Loucy (cell line): ENCODE measurements at regions not wholly inside any gene's neighbourhood (a gene's known extent, or its start where the extent isn't known, plus 50 kb on each side); places are given as distances from the start of the nearest gene placed in this dataset.

Source experiments
- H2AFZ ChIP-seq: fragments of 200-600 bp; sonication (generic); 2 replicates; pipeline ENCODE4 v1.6.0; 2016; ENCODE audit warnings: antibody characterized with exemption, mild to moderate bottlenecking, low read length, moderate library complexity
- H3F3A ChIP-seq: fragments of 200-600 bp; 2 replicates; pipeline ENCODE4 v1.6.0; 2016; ENCODE audit warnings: antibody characterized with exemption, low read depth, mild to moderate bottlenecking
- H3K27me3 ChIP-seq: fragments of 200-600 bp; sonication (generic); 2 replicates; pipeline ENCODE4 v1.6.1; 2014; ENCODE audit warnings: low read length, mild to moderate bottlenecking; ENCODE audit not compliant: insufficient read depth, poor library complexity, severe bottlenecking
- H3K36me3 ChIP-seq: fragments of 200-600 bp; sonication (generic); 2 replicates; pipeline ENCODE4 v1.6.1; 2016; ENCODE audit warnings: low read length; ENCODE audit not compliant: insufficient read depth
- H3K4me1 ChIP-seq: fragments of 200-600 bp; sonication (generic); 2 replicates; pipeline ENCODE4 v1.5.1; 2014; ENCODE audit warnings: low read length, mild to moderate bottlenecking; ENCODE audit not compliant: insufficient read depth, poor library complexity, severe bottlenecking
- H3K4me2 ChIP-seq: fragments of 200-600 bp; sonication (generic); 2 replicates; pipeline ENCODE4 v1.6.0; 2014; ENCODE audit warnings: antibody characterized with exemption, low read length, low read depth, mild to moderate bottlenecking; ENCODE audit not compliant: poor library complexity, severe bottlenecking
- H3K4me3 ChIP-seq: fragments of 200-600 bp; sonication (generic); 2 replicates; pipeline ENCODE4 v1.5.1; 2014; ENCODE audit warnings: low read length, mild to moderate bottlenecking, mixed read lengths; ENCODE audit not compliant: poor library complexity, severe bottlenecking
- H3K79me2 ChIP-seq: fragments of 200-600 bp; sonication (generic); 2 replicates; pipeline ENCODE4 v1.6.1; 2014; ENCODE audit warnings: low read length; ENCODE audit not compliant: insufficient read depth
- H3K9ac ChIP-seq: fragments of 200-600 bp; sonication (generic); 2 replicates; pipeline ENCODE4 v1.6.0; 2014; ENCODE audit warnings: mild to moderate bottlenecking, low read depth, low read length, moderate library complexity; ENCODE audit not compliant: poor library complexity, severe bottlenecking
- H3K9me2 ChIP-seq: fragments of 200-600 bp; sonication (generic); replicated peaks from 2 replicates; pipeline ENCODE4 v1.6.1; 2016; ENCODE audit warnings: low read depth, low read length, mixed read lengths
- H3K9me3 ChIP-seq: fragments of 200-600 bp; sonication (generic); 2 replicates; pipeline ENCODE4 v1.6.1; 2014; ENCODE audit warnings: mild to moderate bottlenecking, antibody characterized with exemption, low read length, low read depth; ENCODE audit not compliant: insufficient read depth
- H4K20me1 ChIP-seq: fragments of 200-600 bp; sonication (generic); 2 replicates; pipeline ENCODE4 v1.6.0; 2014; ENCODE audit warnings: antibody characterized with exemption, low read length, mild to moderate bottlenecking; ENCODE audit not compliant: insufficient read depth, poor library complexity, severe bottlenecking
- EZH2phosphoT487 ChIP-seq: fragments of 200-600 bp; IDR thresholded peaks from 2 replicates; pipeline ENCODE4 v1.6.1; 2018; ENCODE audit warnings: antibody characterized with exemption, mild to moderate bottlenecking, moderate library complexity, borderline replicate concordance
- TF ChIP-seq, protein P1 (sequence below): fragments of 200-600 bp; sonication (generic); conservative IDR thresholded peaks from 2 replicates; pipeline ENCODE4 v1.5.1; 2014; ENCODE audit warnings: mild to moderate bottlenecking, antibody characterized with exemption, low read length

DNA sequence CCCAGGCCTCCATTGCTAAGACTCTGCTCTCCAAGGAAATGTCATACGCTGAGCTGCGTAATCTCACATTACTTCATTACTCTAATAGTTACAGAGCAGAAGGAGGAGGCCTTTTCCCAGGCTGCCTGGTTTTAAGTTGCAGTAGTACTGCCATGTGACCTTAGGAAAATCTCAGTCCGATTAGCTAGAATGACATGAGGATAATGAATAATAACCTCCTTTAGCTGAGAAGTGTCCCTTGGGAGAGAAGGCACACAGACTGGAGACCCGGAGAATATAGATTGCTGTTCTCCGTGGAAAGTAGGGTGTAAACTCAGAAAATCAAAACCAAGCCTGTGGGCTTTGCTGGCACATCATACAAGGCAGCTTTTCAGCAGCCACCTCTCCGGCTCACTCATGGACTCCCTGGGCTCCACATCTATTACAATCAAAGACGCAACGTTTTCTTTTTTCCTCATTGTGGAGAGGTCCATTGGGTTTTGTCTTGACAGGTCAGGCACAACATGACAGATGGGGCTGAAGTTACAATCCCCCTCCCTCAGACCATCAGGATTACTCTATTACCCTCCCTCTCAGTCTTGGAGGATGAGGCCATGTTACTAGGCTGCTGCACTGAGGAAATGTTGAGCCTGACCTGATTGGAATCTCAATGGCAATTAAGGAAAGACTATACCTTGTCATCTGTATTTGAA is 134.8 kb upstream of the MB21D2 start:
- no peaks in the 10 kb centered on the region for H3K36me3 ChIP-seq
- no peaks in the 10 kb centered on the region for H3K79me2 ChIP-seq
- no peaks in the 10 kb centered on the region for H4K20me1 ChIP-seq
- no peaks in the 10 kb centered on the region for H3F3A ChIP-seq
- no peak overlapping the region for H3K4me2 ChIP-seq
- no peak overlapping the region for H3K4me3 ChIP-seq
- no peaks in the 10 kb centered on the region for H3K9me3 ChIP-seq
- no peak overlapping the region for H2AFZ ChIP-seq
- H3K9me2 ChIP-seq = no peaks in the 10 kb centered on the region
- TF ChIP-seq EZH2phosphoT487 = no peak
- TF ChIP-seq, protein P1, sequence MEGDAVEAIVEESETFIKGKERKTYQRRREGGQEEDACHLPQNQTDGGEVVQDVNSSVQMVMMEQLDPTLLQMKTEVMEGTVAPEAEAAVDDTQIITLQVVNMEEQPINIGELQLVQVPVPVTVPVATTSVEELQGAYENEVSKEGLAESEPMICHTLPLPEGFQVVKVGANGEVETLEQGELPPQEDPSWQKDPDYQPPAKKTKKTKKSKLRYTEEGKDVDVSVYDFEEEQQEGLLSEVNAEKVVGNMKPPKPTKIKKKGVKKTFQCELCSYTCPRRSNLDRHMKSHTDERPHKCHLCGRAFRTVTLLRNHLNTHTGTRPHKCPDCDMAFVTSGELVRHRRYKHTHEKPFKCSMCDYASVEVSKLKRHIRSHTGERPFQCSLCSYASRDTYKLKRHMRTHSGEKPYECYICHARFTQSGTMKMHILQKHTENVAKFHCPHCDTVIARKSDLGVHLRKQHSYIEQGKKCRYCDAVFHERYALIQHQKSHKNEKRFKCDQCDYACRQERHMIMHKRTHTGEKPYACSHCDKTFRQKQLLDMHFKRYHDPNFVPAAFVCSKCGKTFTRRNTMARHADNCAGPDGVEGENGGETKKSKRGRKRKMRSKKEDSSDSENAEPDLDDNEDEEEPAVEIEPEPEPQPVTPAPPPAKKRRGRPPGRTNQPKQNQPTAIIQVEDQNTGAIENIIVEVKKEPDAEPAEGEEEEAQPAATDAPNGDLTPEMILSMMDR = no peak
- no peaks in the 10 kb centered on the region for H3K4me1 ChIP-seq
- no peaks in the 10 kb centered on the region for H3K27me3 ChIP-seq
- H3K9ac ChIP-seq = no peak overlapping the region

DNA sequence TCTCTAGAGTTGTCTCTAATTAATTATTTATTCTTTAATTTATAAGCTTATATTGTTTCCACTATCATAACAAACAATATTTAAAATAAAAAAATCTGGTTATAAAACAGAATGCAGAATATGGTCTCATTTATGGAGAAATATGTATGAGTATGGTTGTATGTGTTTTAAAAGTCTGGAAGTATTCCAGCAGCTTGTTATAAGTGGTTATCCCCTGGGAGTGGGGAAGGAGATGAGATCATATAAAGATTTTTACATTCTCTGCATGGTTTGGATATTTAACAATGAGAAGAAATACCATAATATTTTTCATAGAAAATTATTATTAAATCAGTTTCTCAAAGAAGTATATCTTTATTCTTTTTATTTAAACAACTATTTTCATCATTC is 135.4 kb upstream of the MB21D2 start:
- H3K4me3 ChIP-seq = no peak overlapping the region
- H3K27me3 ChIP-seq = no peaks in the 10 kb centered on the region

DNA sequence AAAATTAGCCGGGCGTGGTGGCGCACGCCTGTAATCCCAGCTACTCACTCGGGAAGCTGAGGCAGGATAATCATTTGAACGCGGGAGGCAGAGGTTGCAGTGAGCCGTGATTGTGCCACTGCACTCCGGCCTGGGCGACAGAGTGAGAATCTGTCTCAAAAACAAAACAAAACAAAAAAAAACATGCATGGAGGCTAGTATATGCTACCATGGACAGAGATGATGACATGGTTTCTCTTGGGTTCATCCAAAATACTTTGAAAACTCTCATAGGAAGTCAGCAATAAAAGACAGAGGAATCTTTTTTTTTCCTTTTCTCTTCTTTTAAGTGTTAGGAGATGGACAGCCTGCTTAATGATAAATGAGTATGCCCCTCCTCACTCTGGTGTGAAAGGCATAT is 137.7 kb upstream of the MB21D2 start:
- H3K4me3 ChIP-seq = no peak overlapping the region
- H3K36me3 ChIP-seq = no peaks in the 10 kb centered on the region
- no peaks in the 10 kb centered on the region for H3K27me3 ChIP-seq
- no peak overlapping the region for H3K4me2 ChIP-seq
- H3K9ac ChIP-seq = no peak overlapping the region
- H3K79me2 ChIP-seq = no peaks in the 10 kb centered on the region
- no peaks in the 10 kb centered on the region for H3K4me1 ChIP-seq
- H3F3A ChIP-seq = no peaks in the 10 kb centered on the region
- no peak overlapping the region for H2AFZ ChIP-seq
- no peaks in the 10 kb centered on the region for H3K9me2 ChIP-seq
- TF ChIP-seq, protein P1 = no peak
- TF ChIP-seq EZH2phosphoT487 = no peak
- H3K9me3 ChIP-seq = no peaks in the 10 kb centered on the region
- no peaks in the 10 kb centered on the region for H4K20me1 ChIP-seq

More for the DNA sequence above, 135.4 kb upstream of the MB21D2 start:
- H3K36me3 ChIP-seq = no peaks in the 10 kb centered on the region
- H4K20me1 ChIP-seq = no peaks in the 10 kb centered on the region
- no peak overlapping the region for H3K9ac ChIP-seq
- no peak overlapping the region for H3K4me2 ChIP-seq
- no peaks in the 10 kb centered on the region for H3K4me1 ChIP-seq
- H3K79me2 ChIP-seq = no peaks in the 10 kb centered on the region
- H3K9me2 ChIP-seq = no peaks in the 10 kb centered on the region
- no peaks in the 10 kb centered on the region for H3F3A ChIP-seq
- TF ChIP-seq, protein P1 = no peak
- TF ChIP-seq EZH2phosphoT487 = no peak
- H2AFZ ChIP-seq = no peak overlapping the region
- no peaks in the 10 kb centered on the region for H3K9me3 ChIP-seq
